Natural killer cell (primary cell): ENCODE measurements at regions not wholly inside any gene's neighbourhood (a gene's known extent, or its start where the extent isn't known, plus 50 kb on each side); places are given as distances from the start of the nearest gene placed in this dataset.
"Not testable (repeated sequence)": the region's sequence is repeated elsewhere in the genome, so short reads cannot be mapped to it uniquely, and the experiment has no call there.

ENCODE experiments used
- ATAC-seq, 3 donors: fragments of 150-1000 bp in 2 of 3; fragments of 200-7000 bp in 1 of 3; cut with Tn5 transposase; 1 replicate in 1 of 3; 2 replicates in 2 of 3; pipeline ENCODE4 v1.10.0; 2021; ENCODE audit warnings: mild to moderate bottlenecking in 2 of 3, moderate library complexity in 2 of 3
- DNase-seq, 2 donors: peaks; one replicate each; pipeline versions ENCODE4 v3.0.0 to v3.0.0-alpha.2; 2013 to 2021; ENCODE audit warnings: mixed read lengths in 1 of 2
- H3K27ac ChIP-seq: one replicate; pipeline ENCODE4 v1.5.1; 2013; ENCODE audit warnings: mild to moderate bottlenecking, low read length
- H3K27me3 ChIP-seq: one replicate; pipeline ENCODE4 v1.6.1; 2013; ENCODE audit warnings: low read length; ENCODE audit not compliant: control insufficient read depth, insufficient read depth
- H3K36me3 ChIP-seq: one replicate; pipeline ENCODE4 v1.6.1; 2013; ENCODE audit warnings: low read length; ENCODE audit not compliant: control insufficient read depth, insufficient read depth
- H3K4me1 ChIP-seq: one replicate; pipeline ENCODE4 v1.6.1; 2013; ENCODE audit warnings: low read length; ENCODE audit not compliant: control insufficient read depth, insufficient read depth
- H3K4me3 ChIP-seq: one replicate; pipeline ENCODE4 v1.5.1; 2013; ENCODE audit warnings: low read length
- H3K9me3 ChIP-seq: one replicate; pipeline ENCODE4 v1.6.1; 2013; ENCODE audit warnings: low read length; ENCODE audit not compliant: control insufficient read depth, insufficient read depth
- H3K27ac Mint-ChIP-seq, 2 donors: one replicate each; pipeline ENCODE4 v1.8.0; 2022; ENCODE audit warnings: mild to moderate bottlenecking in 2 of 2, mixed read lengths in 2 of 2, moderate library complexity in 1 of 2
- H3K27me3 Mint-ChIP-seq, 2 donors: one replicate each; pipeline ENCODE4 v1.8.0; 2022; ENCODE audit warnings: low read depth in 2 of 2, mixed read lengths in 2 of 2
- H3K36me3 Mint-ChIP-seq: one replicate; pipeline ENCODE4 v1.8.0; 2022; ENCODE audit warnings: mixed read lengths
- H3K4me1 Mint-ChIP-seq, 2 donors: one replicate each; pipeline ENCODE4 v1.8.0; 2022; ENCODE audit warnings: mixed read lengths in 2 of 2
- H3K4me3 Mint-ChIP-seq: one replicate; pipeline ENCODE4 v1.8.0; 2022; ENCODE audit warnings: mild to moderate bottlenecking, moderate library complexity, mixed read lengths
- H3K9me3 Mint-ChIP-seq, 2 donors: one replicate each; pipeline ENCODE4 v1.8.0; 2022; ENCODE audit warnings: mixed read lengths in 2 of 2
- WGBS: methylation state at CpG from one replicate; pipeline ENCODE4 v1.1.7; 2013; ENCODE audit warnings: missing lambda C conversion rate; ENCODE audit not compliant: insufficient coverage; 5-methylcytosine and 5-hydroxymethylcytosine counted together
- intact Hi-C: fragments of 100-400 bp; cut with micrococcal nuclease; formaldehyde crosslinking; loops from one replicate; pipeline ENCODE4 v1.14.2; 2022
- TF ChIP-seq, protein P1 (sequence below): fragments of 200-600 bp; IDR thresholded peaks from one replicate; pipeline ENCODE4 v1.8.0; 2022; ENCODE audit warnings: antibody characterized with exemption

DNA sequence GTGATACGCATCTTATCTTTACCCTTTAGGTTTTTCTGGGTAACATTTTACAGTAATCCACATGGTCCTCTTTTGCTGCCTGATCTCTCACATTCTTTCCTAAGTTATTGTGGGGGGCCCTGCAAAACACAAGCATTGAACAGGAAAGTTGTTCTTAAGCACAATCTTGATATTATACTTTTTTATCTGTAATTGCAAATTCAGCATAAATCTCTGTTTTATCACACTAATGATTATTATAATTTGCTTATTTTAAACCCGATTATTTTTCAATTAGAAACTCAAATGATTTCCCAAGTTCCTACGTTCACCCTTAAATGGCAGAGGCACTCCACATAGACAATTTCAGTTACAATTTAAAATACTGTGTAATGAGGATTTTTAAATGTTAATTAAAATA, 386.0 kb upstream of the GYPC start:
- Mint-ChIP-seq H3K4me1 (no peaks in the 10 kb centered on the region), H3K27me3 (no peaks in the 10 kb centered on the region), H3K27ac (no peak overlapping the region), H3K9me3 (peaks cover 0 to 2% of the 10 kb centered on the region in 2 donors), H3K4me3 (no peak overlapping the region), H3K36me3 (no peaks in the 10 kb centered on the region)
- Histone ChIP-seq H3K27me3 (no peaks in the 10 kb centered on the region), H3K4me3 (no peak overlapping the region), H3K9me3 (no peaks in the 10 kb centered on the region), H3K4me1 (no peaks in the 10 kb centered on the region), H3K36me3 (no peaks in the 10 kb centered on the region), H3K27ac (no peak overlapping the region)
- TF ChIP-seq, protein P1, sequence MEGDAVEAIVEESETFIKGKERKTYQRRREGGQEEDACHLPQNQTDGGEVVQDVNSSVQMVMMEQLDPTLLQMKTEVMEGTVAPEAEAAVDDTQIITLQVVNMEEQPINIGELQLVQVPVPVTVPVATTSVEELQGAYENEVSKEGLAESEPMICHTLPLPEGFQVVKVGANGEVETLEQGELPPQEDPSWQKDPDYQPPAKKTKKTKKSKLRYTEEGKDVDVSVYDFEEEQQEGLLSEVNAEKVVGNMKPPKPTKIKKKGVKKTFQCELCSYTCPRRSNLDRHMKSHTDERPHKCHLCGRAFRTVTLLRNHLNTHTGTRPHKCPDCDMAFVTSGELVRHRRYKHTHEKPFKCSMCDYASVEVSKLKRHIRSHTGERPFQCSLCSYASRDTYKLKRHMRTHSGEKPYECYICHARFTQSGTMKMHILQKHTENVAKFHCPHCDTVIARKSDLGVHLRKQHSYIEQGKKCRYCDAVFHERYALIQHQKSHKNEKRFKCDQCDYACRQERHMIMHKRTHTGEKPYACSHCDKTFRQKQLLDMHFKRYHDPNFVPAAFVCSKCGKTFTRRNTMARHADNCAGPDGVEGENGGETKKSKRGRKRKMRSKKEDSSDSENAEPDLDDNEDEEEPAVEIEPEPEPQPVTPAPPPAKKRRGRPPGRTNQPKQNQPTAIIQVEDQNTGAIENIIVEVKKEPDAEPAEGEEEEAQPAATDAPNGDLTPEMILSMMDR: no peak
- ATAC-seq (no peak), DNase-seq (no peak)
- WGBS: 100% methylated on average over 1 of the region's 3 CpGs
- intact Hi-C loops: no loop called here

DNA sequence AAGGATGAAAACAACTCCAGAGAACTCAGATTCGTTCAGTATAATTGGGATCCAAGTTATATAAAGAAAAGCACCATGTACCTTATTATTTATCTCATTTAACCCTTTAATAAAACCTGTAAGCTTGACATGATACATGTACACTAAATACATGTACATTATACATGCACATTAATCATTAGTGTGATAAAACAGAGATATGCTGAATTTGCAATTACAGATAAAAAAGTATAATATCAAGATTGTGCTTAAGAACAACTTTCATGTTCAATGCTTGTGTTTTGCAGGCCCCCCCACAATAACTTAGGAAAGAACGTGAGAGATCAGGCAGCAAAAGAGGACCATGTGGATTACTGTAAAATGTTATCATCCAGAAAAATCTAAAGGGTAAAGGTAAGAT, 385.4 kb upstream of the GYPC start:
- no peak overlapping the region for H3K27ac Mint-ChIP-seq
- peaks cover 0 to 3% of the 10 kb centered on the region in 2 donors for H3K9me3 Mint-ChIP-seq
- WGBS: no CpG with 5 or more reads among the region's 2 CpGs
- H3K27me3 ChIP-seq: no peaks in the 10 kb centered on the region
- no peaks in the 10 kb centered on the region for H3K4me1 Mint-ChIP-seq
- no peak overlapping the region for H3K4me3 Mint-ChIP-seq
- H3K4me3 ChIP-seq: no peak overlapping the region
- no peaks in the 10 kb centered on the region for H3K36me3 Mint-ChIP-seq
- H3K9me3 ChIP-seq: no peaks in the 10 kb centered on the region
- H3K4me1 ChIP-seq: no peaks in the 10 kb centered on the region
- intact Hi-C loops: no loop called here
- no peaks in the 10 kb centered on the region for H3K36me3 ChIP-seq
- TF ChIP-seq, protein P1: no peak
- DNase-seq: no peak
- no peaks in the 10 kb centered on the region for H3K27me3 Mint-ChIP-seq
- no peak for ATAC-seq
- H3K27ac ChIP-seq: no peak overlapping the region

DNA sequence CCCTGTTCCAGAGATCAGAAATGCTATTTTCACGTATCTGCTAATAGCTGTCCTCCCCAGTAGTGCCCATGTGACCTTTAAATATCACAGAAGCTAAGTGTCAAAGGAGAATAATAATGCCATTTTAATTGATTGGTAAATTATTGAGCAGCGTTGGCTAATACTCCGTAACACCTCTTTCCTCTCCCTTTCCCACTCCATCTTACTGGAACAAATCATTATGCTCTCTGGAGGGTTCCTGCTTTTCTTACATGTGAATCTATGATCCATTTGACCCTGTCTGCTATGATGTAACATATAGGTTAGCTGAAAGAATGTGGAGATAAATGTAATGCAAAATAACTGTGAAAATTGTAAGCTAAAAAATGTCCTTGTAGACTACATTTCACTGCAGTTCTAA, 383.6 kb upstream of the GYPC start:
- no peaks in the 10 kb centered on the region for H3K27me3 Mint-ChIP-seq
- no peaks in the 10 kb centered on the region for H3K9me3 ChIP-seq
- H3K27ac Mint-ChIP-seq: no peak overlapping the region
- no peaks in the 10 kb centered on the region for H3K36me3 ChIP-seq
- H3K4me1 Mint-ChIP-seq: no peaks in the 10 kb centered on the region
- WGBS: 78% methylated on average over 1 of the region's 3 CpGs
- H3K4me3 ChIP-seq: no peak overlapping the region
- ATAC-seq (no peak), DNase-seq (no peak)
- no peaks in the 10 kb centered on the region for H3K4me1 ChIP-seq
- H3K27ac ChIP-seq: no peak overlapping the region
- TF ChIP-seq, protein P1: no peak
- H3K27me3 ChIP-seq: no peaks in the 10 kb centered on the region
- H3K9me3 Mint-ChIP-seq: peaks cover 0 to 4% of the 10 kb centered on the region in 2 donors
- no peaks in the 10 kb centered on the region for H3K36me3 Mint-ChIP-seq
- H3K4me3 Mint-ChIP-seq: no peak overlapping the region
- intact Hi-C loops: no loop called here

DNA sequence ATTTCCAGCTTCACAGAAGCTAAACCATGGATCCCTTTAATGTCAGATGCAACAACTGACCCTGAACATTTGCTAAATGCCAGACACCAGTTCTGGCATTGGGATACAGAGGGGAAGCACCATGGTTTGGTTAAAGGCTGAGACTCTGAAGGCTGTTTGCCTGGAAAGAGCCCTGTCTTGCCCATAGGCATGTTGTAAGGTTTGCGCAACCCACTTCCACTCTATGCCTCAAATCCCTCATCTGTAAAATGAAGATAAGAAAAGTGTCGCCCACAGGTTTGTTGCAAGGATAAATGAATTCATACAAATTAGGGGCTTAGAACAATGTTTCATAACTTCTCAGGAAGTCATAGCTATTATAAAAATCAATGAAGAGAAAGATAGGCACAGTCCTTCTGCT, 380.9 kb upstream of the GYPC start:
- WGBS: 60% methylated on average over 1 of the region's 2 CpGs
- Mint-ChIP-seq H3K4me1 (no peaks in the 10 kb centered on the region), H3K9me3 (peaks cover 0 to 4% of the 10 kb centered on the region in 2 donors), H3K4me3 (no peak overlapping the region), H3K27ac (no peak overlapping the region), H3K36me3 (no peaks in the 10 kb centered on the region), H3K27me3 (no peaks in the 10 kb centered on the region)
- DNase-seq: no peak
- Histone ChIP-seq H3K9me3 (no peaks in the 10 kb centered on the region), H3K27ac (no peak overlapping the region), H3K27me3 (no peaks in the 10 kb centered on the region), H3K4me1 (no peaks in the 10 kb centered on the region), H3K4me3 (no peak overlapping the region), H3K36me3 (no peaks in the 10 kb centered on the region)
- ATAC-seq: no peak
- intact Hi-C loops: no loop called here
- TF ChIP-seq, protein P1: no peak

DNA sequence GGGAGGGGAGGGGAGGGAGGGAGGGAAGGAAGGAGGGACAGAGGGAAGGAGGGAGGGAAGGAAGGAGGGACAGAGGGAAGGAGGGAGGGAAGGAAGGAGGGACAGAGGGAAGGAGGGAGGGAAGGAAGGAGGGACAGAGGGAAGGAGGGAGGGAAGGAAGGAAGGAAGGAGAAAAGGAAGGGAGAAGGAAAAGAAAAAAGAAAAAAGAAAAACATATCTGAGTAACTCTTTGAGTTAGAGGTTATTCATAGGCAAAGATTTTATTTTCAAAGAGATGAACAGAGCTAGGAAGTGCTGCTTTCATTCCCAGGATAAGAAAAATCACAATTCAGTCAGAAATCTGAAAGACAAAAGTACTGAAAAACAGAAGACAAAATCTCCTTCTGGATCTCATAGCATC, 379.7 kb upstream of the GYPC start:
- H3K27me3 ChIP-seq, H3K9me3 ChIP-seq, H3K9me3 Mint-ChIP-seq, H3K36me3 Mint-ChIP-seq, H3K27me3 Mint-ChIP-seq, DNase-seq, H3K27ac Mint-ChIP-seq, H3K36me3 ChIP-seq, H3K4me3 ChIP-seq, H3K27ac ChIP-seq, H3K4me1 Mint-ChIP-seq, intact Hi-C loops, ATAC-seq, H3K4me1 ChIP-seq, H3K4me3 Mint-ChIP-seq: not testable (repeated sequence)
